GM12873 (cell line): ENCODE measurements at regions not wholly inside any gene's neighbourhood (a gene's known extent, or its start where the extent isn't known, plus 50 kb on each side); places are given as distances from the start of the nearest gene placed in this dataset.

Experiments
- CTCF ChIP-seq: IDR thresholded peaks from 2 replicates; pipeline ENCODE4 v1.5.1; 2012; ENCODE audit warnings: low read depth, mild to moderate bottlenecking, moderate library complexity, low read length, control low read depth; ENCODE audit not compliant: insufficient read depth; ENCODE audit errors: missing control alignments

GRCh38 chr1:95778217-95778616 lies 544.2 kb downstream of the RWDD3 start:
- no peak for TF ChIP-seq CTCF

- TF ChIP-seq CTCF, result no peak
These were observed 546.8 kb downstream of the RWDD3 start for GRCh38 chr1:95780836-95781235.

GRCh38 chr1:95790136-95790535 lies 556.1 kb downstream of the RWDD3 start:
- TF ChIP-seq CTCF, result no peak

GRCh38 chr1:95793893-95794292 lies 559.9 kb downstream of the RWDD3 start:
- TF ChIP-seq CTCF, result no peak

- no peak for TF ChIP-seq CTCF
These were observed 572.2 kb downstream of the RWDD3 start for GRCh38 chr1:95806171-95806570.

GRCh38 chr1:95809391-95809790 lies 575.4 kb downstream of the RWDD3 start:
- no peak for TF ChIP-seq CTCF

GRCh38 chr1:95815511-95815910 lies 581.5 kb downstream of the RWDD3 start:
- TF ChIP-seq CTCF, result no peak
